Colon (tissue), 2 donors: ENCODE measurements at regions not wholly inside any gene's neighbourhood (a gene's known extent, or its start where the extent isn't known, plus 50 kb on each side); places are given as distances from the start of the nearest gene placed in this dataset.

ENCODE experiments used
- FAIRE-seq: peaks from 2 replicates; lab custom pipeline; 2012; peaks lifted over from hg19 to GRCh38; lab: Jason Lieb, UNC
- donor health status: control.
- donor health status: control.

- no peak for FAIRE-seq
These were observed 97.2 kb upstream of the TMTC1 start for GRCh38 chr12:29880987-29881386.

DNA sequence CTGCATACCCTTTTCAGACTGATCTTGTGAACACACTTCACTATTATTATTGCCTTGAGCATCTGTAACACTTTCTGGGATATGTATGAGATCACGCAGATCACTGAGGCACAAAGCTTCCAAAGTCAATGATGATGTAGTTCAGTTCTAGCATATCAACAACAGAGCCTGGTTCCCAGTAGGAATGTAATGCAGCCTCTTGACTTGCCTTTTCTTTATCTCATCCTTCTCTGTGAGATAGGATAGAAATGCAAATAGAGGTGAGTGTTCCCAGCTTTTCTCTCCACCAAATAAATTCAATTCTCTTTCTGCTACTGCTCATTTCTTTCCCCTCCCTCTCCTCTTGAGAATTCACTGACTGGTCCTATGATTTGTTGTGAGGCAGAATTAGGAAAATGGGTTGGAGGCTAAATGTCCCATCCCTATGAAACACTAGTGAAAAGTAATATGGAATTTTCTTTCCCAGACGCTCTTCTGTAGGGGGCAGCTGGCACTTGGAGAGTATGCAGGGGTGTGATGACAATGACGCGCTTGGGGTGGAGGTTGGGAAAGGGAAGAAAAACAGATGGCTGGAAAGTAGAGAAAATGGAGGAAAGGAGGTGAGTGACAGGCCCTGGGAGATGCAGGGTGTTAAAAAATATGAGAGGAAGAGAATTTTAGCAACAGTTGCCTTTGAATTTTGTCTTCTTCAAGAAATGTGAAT lies 96.0 kb upstream of the TMTC1 start:
- FAIRE-seq = no peak

- FAIRE-seq = no peak
These were observed 86.2 kb upstream of the TMTC1 start for GRCh38 chr12:29869946-29870345.

DNA sequence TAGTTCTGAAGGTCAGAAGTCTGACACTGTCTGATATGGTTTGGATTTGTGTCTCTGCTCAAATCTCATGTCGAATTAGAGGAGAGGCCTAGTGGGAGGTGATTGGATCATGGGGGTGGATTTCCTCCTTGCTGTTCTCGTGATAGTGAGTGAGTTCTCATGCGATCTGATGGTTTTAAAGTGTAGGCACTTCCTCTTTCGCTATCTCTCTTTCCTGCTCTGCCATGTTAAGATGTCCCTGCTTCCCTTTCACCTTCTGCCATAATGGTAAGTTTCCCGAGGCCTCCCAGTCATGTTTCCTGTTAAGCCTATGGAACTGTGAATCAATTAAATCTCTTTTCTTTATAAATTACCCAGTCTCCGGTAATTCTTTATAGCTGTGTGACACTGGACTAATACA lies 84.1 kb upstream of the TMTC1 start:
- no peak for FAIRE-seq

DNA sequence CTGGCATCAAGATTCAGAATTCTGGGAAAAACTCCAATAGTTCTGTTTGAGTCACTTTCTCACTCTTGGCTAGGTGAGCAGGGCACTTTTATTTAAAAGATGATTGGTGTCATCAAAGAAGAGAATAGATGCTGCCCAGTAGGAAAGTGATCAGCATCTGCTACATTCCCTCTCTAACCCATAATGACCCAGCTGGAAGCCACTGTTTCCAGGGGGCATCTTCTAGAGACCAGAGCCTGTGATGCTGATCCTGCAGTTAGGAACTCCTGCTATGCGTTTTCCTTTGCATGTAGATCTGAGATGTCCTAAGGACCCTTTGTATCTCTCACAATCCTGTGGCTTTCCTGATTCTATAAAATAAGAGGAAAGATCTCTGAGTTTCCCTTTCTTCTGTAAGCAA lies 79.9 kb upstream of the TMTC1 start:
- FAIRE-seq = no peak

GRCh38 chr12:29858270-29858786 lies 74.6 kb upstream of the TMTC1 start:
- FAIRE-seq = no peak

- FAIRE-seq = no peak
These were observed 63.5 kb upstream of the TMTC1 start for GRCh38 chr12:29847246-29847645.

DNA sequence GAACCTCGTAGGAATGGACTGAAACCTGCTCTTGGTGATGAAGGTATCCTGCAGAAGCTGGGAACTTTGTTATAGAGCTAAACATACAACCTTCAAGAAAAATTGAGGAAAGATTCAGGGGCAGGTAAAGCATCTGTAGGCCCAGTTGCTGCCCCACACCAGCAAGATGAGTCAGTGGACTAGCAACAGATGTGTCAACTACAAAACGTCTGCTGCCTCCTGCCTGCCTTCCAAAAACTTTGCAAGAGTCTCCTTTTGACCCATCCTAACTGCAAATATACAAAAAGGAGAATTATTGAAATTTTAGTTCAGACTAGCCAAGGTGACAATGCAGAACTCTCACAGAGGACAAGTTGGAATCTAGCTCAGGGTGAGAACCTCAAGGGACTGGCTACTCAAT lies 60.9 kb upstream of the TMTC1 start:
- no peak for FAIRE-seq

DNA sequence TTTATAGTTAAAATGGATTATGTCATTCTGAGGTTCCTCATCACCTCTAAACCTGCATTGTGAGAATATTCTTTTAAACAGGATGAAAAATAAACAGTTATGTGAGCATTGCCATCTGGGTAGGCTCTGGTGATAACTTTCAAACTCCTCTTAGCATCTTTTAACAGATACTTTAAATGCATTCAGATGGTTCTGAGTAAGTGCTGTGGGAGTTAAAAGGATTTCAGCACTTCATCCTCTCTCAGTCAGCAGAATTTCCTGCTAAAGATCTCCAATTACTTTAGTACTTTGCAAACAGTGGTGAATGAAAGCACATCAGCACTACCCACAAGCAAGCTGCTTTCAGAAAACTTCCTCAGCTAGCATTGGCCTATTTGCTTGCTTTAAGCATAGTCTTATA lies 59.3 kb upstream of the TMTC1 start:
- no peak for FAIRE-seq

GRCh38 chr12:29838768-29839167 lies 55.0 kb upstream of the TMTC1 start:
- FAIRE-seq = no peak
